ENCODE measurements at regions not wholly inside any gene's neighbourhood (a gene's known extent, or its start where the extent isn't known, plus 50 kb on each side); places are given as distances from the start of the nearest gene placed in this dataset.

GRCh38 chr13:73879346-73880015, 254.7 kb downstream of the KLF12 start:
- no peak for DNase-seq

DNA sequence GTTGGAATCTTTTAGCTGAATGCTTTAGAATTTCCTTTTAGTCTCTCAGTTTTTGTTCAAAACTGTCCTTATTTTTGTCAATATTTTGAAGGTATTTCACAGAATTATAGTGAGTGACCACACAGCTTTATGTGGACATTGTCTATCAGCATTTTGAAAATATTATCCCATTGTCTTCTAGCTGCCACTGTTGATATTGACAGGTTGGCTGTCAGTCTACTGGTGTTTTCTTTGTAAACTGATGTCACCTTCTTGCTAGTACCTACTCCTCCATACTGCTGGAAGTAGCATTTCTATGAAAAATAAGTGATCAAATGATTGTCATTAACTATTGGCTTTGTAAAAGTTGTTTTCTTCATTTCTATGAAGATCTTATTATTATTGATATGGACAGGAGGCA, 256.8 kb downstream of the KLF12 start:
- no peak for DNase-seq

DNA sequence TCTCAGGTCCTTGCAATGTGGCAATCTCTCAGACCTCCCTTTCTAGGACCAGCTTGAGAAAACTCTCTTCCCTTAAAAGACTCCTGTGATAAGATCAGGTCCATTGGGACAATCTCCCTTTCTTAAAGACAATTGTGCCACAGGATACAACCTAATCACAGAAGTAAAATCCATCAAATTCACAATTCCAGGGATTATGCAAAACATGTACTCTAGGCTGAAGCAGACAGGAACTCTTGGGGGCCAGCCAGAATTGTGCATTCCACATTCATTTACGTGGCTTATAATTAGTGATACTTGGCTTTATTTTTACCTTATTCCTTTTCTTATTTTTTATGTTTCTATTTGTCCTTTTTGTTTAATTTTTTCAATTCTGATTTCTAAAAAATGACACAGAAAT, 257.9 kb downstream of the KLF12 start:
- DNase-seq: no peak

GRCh38 chr13:73873940-73874830, 260.0 kb downstream of the KLF12 start:
- DNase-seq: no peak

DNA sequence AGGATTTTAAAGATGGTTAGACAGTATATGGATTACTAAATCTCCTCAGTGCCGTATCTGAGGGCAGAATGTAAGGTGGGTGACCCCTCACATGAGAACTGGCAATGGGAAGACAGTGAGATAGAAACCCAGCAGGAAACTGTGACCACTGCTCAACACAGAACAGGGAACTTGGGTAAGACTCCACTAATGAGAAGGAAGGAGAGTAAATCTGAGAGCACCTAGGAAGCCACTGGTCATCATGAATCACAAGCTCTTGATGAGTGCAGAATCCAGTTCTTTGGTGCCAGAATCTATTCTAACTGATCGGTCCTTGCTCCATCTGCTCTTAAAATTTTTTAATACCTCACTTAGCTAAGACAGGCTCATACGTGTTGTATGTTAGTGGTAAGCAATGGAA, 261.8 kb downstream of the KLF12 start:
- DNase-seq: no peak

GRCh38 chr13:73870970-73871935, 263.0 kb downstream of the KLF12 start:
- no peak for DNase-seq

GRCh38 chr13:73870036-73870741, 264.0 kb downstream of the KLF12 start:
- DNase-seq: no peak

DNA sequence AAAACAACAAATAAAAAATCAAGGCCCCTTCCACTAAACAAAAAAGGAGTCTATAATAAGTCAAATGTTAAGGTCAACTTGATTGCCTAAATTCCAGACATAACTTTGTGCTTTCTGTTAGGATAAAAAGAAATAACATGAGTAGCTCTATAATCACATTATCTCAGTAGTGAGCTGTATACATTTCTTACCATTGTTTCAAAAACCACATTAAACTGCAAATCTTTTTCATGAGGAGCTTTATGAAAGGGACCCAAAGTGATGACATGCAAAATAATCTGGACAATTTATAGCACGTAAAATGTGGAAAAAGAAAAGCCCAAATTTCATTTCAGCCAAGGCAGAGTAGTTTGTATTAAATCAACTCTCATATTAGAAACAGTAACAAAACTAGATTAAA, 269.2 kb downstream of the KLF12 start:
- no peak for DNase-seq

- no peak for DNase-seq
These were observed 273.1 kb downstream of the KLF12 start for GRCh38 chr13:73861136-73861535.

DNA sequence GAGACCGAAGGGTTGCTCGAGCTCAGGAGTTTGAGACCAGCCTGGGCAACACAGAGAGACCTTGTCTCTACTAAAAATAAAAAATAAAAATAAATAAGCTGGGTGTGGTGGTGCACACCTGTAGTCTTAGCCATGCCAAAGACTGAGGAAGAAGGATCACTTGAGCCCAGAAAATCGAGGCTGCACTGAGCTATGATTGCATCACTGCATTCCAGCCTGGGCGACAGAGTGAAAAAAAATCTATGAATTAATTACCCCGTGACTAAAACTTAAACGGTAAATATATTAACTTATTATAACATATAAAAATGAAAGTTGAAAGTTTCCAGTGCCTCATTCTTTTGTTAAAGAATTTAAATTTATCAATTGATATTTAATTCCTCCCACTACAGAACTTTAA, 273.7 kb downstream of the KLF12 start:
- DNase-seq: no peak

DNA sequence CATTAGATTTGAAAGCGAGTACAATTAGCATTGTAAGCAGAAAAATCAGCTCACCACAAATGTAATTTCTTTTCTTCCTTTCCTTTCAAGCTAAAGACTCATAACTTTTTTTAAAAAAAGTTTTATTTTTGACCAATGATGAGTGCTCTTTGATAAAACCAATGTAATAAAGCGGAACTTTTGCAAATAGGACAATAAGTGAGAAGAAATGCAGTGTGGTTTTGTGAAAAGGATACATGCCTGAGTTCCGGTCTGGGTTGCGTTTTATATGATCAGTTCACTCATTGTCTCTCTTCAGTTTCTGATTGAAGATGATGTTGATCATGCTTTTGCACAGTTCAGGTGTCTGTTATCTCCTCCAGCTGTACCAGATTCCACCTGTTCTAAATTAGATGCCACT, 274.4 kb downstream of the KLF12 start:
- DNase-seq: no peak

DNA sequence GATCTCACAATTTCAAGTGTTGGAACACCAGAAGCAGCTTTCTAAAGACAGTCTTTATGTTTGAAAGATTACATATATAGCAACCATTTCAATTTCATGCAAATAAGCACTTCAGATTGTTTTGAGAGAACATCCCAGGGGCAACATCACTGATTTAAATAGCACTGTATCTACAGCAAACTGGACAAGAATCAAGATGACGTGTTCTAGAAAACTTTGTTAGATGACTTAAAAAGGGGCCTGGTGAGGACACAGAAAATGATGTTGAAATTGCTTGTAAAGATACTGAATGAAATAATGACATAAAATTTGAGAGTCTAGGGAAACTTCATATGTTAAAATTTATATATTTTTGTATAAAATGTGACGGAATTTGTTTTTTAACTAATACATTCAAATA, 277.1 kb downstream of the KLF12 start:
- DNase-seq: no peak

DNA sequence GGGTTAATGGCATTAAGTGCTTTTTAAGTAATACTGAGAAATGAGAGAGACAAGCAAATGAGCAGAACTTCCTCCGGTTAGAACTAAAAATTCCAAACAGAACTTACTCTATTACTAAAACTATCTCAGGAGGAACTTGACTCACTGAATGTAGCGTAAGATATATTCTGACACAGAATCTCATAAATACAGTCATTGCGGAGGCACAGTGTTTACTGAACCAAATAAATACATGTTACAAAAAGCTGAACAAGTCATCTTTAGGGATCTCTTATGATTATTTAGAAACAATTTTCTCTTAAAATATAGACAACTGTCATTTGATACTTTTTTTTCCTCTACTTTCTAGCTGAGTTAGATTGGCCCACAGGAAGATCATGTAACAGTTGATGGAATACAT, 283.1 kb downstream of the KLF12 start:
- no peak for DNase-seq

- no peak for DNase-seq
These were observed 283.9 kb downstream of the KLF12 start for GRCh38 chr13:73850104-73850873.

GRCh38 chr13:73849292-73849691, 284.9 kb downstream of the KLF12 start:
- no peak for DNase-seq

DNA sequence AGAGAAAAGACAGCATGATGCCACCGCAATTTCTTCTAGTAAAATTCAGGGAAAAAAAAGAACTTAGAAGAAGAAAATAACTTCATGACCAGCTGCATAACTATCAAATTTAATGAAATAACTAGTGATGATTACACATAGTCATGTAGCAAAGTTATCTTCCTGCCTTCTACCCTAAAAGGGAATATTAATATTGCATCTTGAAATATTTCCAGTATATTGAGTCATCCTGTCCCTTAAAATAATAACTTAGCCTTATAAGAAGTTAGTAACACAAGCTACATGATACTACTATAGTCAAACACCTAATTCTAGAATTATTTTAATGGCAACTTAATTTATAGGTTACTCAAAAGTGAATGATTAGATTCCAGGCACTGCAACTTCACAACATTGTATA, 289.2 kb downstream of the KLF12 start:
- no peak for DNase-seq

GRCh38 chr13:73842626-73843025, 291.6 kb downstream of the KLF12 start:
- no peak for DNase-seq

- no peak for DNase-seq
These were observed 292.0 kb downstream of the KLF12 start for GRCh38 chr13:73842184-73842583.

GRCh38 chr13:73837147-73837546, 297.1 kb downstream of the KLF12 start:
- no peak for DNase-seq

GRCh38 chr13:73835138-73835721, 299.0 kb downstream of the KLF12 start:
- DNase-seq: no peak

DNA sequence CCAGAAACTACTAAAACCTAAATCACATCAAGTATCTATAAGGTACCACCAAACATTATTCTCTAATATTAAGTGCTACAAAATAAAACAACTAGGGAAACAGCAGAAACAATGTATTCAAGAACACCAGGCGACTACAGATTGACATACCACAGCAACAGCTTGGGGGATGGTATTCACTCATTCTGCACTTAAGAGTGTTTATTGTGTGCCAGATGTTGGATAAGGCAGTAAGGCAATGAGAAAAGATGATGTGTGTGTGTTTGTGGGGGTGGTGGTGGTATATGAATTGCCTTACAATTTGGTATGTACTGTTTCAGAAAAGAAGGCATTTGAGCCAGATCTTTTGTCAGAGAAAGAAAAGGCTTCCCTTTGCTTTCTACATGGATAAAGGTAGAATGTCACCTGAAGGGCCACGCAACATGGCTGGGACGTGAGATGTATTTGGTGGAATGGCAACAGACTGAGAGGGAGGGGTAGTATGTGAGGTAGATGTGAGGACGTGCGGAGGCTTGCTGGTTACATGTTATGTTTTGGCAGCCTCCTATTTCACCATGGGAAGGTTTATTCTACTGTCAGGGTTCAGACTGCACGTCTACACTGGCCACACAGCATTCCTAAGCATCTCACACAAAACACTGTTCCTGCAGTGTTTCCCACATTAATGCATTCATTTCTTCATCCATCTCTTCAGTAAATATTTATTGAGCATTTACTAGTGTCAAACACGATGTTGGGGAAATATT, 300.7 kb downstream of the KLF12 start:
- DNase-seq: no peak
